SK-N-SH (cell line): ENCODE measurements at regions not wholly inside any gene's neighbourhood (a gene's known extent, or its start where the extent isn't known, plus 50 kb on each side); places are given as distances from the start of the nearest gene placed in this dataset.

ENCODE experiments used
- CTCF ChIA-PET: fragments of 300-600, 350-600 bp; formaldehyde crosslinking; extraction: SDS; loops from one replicate; lab custom pipeline; 2021; lab: Yijun Ruan, JAX
- POLR2A ChIA-PET: fragments of 350-600 bp; sonication (Branson Sonifier 250); formaldehyde crosslinking; extraction: SDS; loops from one replicate; lab custom pipeline; 2020; ENCODE audit warnings: antibody characterized with exemption, inconsistent platforms; lab: Yijun Ruan, JAX
- DNase-seq: peaks from one replicate; pipeline ENCODE4 v3.0.0; 2012
- H2AFZ ChIP-seq: fragments of 200-600 bp; sonication (generic); 2 replicates; pipeline ENCODE4 v1.8.1; 2016; ENCODE audit warnings: antibody characterized with exemption, mild to moderate bottlenecking, low read depth
- H3F3A ChIP-seq: fragments of 200-600 bp; sonication (generic); replicated peaks from 2 replicates; pipeline ENCODE3; 2016; ENCODE audit warnings: antibody characterized with exemption, mild to moderate bottlenecking; ENCODE audit not compliant: insufficient read depth
- H3K27ac ChIP-seq, 2 experiments: fragments of 200-500 bp in 1 of 2; fragments of 200-600 bp in 1 of 2; sonication (Bioruptor generic) in 1 of 2; sonication (generic), shearing (Covaris generic) in 1 of 2; 2 replicates each; pipeline versions ENCODE4 v1.5.1 to v1.6.1; 2014 to 2016; ENCODE audit warnings: low read depth in 2 of 2, inconsistent platforms in 1 of 2, low read length in 1 of 2, mild to moderate bottlenecking in 1 of 2, mixed read lengths in 1 of 2
- H3K27me3 ChIP-seq: fragments of 200-600 bp; sonication (generic), shearing (Covaris generic); 2 replicates; pipeline ENCODE4 v1.6.1; 2016; ENCODE audit warnings: mixed run types; ENCODE audit not compliant: insufficient read depth
- H3K36me3 ChIP-seq, 2 experiments: fragments of 200-500 bp in 1 of 2; fragments of 200-600 bp in 1 of 2; sonication (Bioruptor generic) in 1 of 2; sonication (generic) in 1 of 2; replicated peaks in 1 of 2; 2 replicates each; pipeline versions ENCODE3 to v1.5.1; 2014 to 2016; ENCODE audit warnings: low read length in 1 of 2, mild to moderate bottlenecking in 1 of 2; ENCODE audit not compliant: insufficient read depth in 2 of 2, control insufficient read depth in 1 of 2
- H3K4me1 ChIP-seq, 2 experiments: fragments of 200-500 bp in 1 of 2; fragments of 200-600 bp in 1 of 2; sonication (Bioruptor generic) in 1 of 2; sonication (generic), shearing (Covaris generic) in 1 of 2; 2 replicates each; pipeline versions ENCODE4 v1.5.1 to v1.6.1; 2014 to 2016; ENCODE audit warnings: low read depth in 1 of 2, low read length in 1 of 2, mixed run types in 1 of 2; ENCODE audit not compliant: insufficient read depth in 2 of 2, control insufficient read depth in 1 of 2
- H3K4me2 ChIP-seq: fragments of 200-600 bp; sonication (generic), shearing (Covaris generic); 2 replicates; pipeline ENCODE4 v1.6.1; 2017; ENCODE audit warnings: mixed run types
- H3K4me3 ChIP-seq, 2 experiments: fragments of 200-500 bp in 1 of 2; fragments of 200-600 bp in 1 of 2; sonication (Bioruptor generic) in 1 of 2; sonication (generic), shearing (Covaris generic) in 1 of 2; 2 replicates each; pipeline versions ENCODE4 v1.5.1 to v1.8.1; 2014 to 2016; ENCODE audit warnings: low read depth in 2 of 2, inconsistent platforms in 1 of 2, low read length in 1 of 2, mild to moderate bottlenecking in 1 of 2, mixed read lengths in 1 of 2, moderate library complexity in 1 of 2
- H3K79me2 ChIP-seq: fragments of 200-600 bp; sonication (generic); 2 replicates; pipeline ENCODE4 v1.8.1; 2017; ENCODE audit warnings: mild to moderate bottlenecking; ENCODE audit not compliant: insufficient read depth
- H3K9ac ChIP-seq: fragments of 200-600 bp; sonication (generic); 2 replicates; pipeline ENCODE4 v1.6.1; 2017; ENCODE audit warnings: mixed run types
- H3K9me2 ChIP-seq: fragments of 200-600 bp; sonication (generic); 2 replicates; pipeline ENCODE4 v1.6.1; 2017; ENCODE audit warnings: mixed run types
- H3K9me3 ChIP-seq: fragments of 200-600 bp; sonication (generic); 2 replicates; pipeline ENCODE4 v1.6.1; 2017; ENCODE audit warnings: mixed run types, mild to moderate bottlenecking, moderate library complexity
- H4K20me1 ChIP-seq: fragments of 200-600 bp; sonication (generic); 2 replicates; pipeline ENCODE4 v1.6.1; 2017; ENCODE audit warnings: mild to moderate bottlenecking, mixed run types; ENCODE audit not compliant: insufficient read depth
- EZH2phosphoT487 ChIP-seq: fragments of 200-600 bp; sonication (generic); IDR thresholded peaks from 2 replicates; pipeline ENCODE4 v1.6.1; 2017; ENCODE audit warnings: low read depth, mixed run types, mild to moderate bottlenecking, antibody characterized with exemption, moderate library complexity, borderline replicate concordance
- FOSL2 ChIP-seq: IDR thresholded peaks from 2 replicates; pipeline ENCODE4 v1.4.0; 2012; ENCODE audit warnings: low read depth, mild to moderate bottlenecking, moderate library complexity, borderline replicate concordance
- FOXM1 ChIP-seq: IDR thresholded peaks from 2 replicates; pipeline ENCODE4 v1.4.0; 2012; ENCODE audit warnings: low read depth, mild to moderate bottlenecking
- GABPA ChIP-seq: IDR thresholded peaks from 2 replicates; pipeline ENCODE4 v1.4.0; 2012; ENCODE audit warnings: low read depth, mild to moderate bottlenecking
- MEF2A ChIP-seq: IDR thresholded peaks from 2 replicates; pipeline ENCODE4 v1.4.0; 2012; ENCODE audit warnings: low read depth, borderline replicate concordance
- MXI1 ChIP-seq: IDR thresholded peaks from 2 replicates; pipeline ENCODE4 v1.6.1; 2012; ENCODE audit warnings: mild to moderate bottlenecking, low read depth, low read length, improper control_type of control experiment
- NFIC ChIP-seq: IDR thresholded peaks from 2 replicates; pipeline ENCODE4 v1.4.0; 2012; ENCODE audit warnings: borderline replicate concordance
- NRF1 ChIP-seq: IDR thresholded peaks from 2 replicates; pipeline ENCODE4 v1.6.1; 2012; ENCODE audit warnings: low read depth, mild to moderate bottlenecking, low read length
- POLR2AphosphoS5 ChIP-seq: IDR thresholded peaks from 2 replicates; pipeline ENCODE4 v1.6.1; 2012; ENCODE audit warnings: low read depth, low read length
- RAD21 ChIP-seq: IDR thresholded peaks from 2 replicates; pipeline ENCODE4 v1.6.1; 2012; ENCODE audit warnings: mild to moderate bottlenecking, low read length
- RXRA ChIP-seq: IDR thresholded peaks from 2 replicates; pipeline ENCODE4 v1.4.0; 2012; ENCODE audit warnings: low read depth, mild to moderate bottlenecking, borderline replicate concordance
- SIN3A ChIP-seq: IDR thresholded peaks from 2 replicates; pipeline ENCODE4 v1.6.1; 2012; ENCODE audit warnings: low read depth, mild to moderate bottlenecking, low read length, moderate library complexity, borderline replicate concordance
- SMC3 ChIP-seq: IDR thresholded peaks from 2 replicates; pipeline ENCODE4 v1.6.1; 2012; ENCODE audit warnings: low read depth, low read length, improper control_type of control experiment
- TAF1 ChIP-seq: IDR thresholded peaks from 2 replicates; pipeline ENCODE4 v1.6.1; 2012; ENCODE audit warnings: low read depth, mild to moderate bottlenecking, low read length, moderate library complexity, borderline replicate concordance
- TCF12 ChIP-seq: IDR thresholded peaks from 2 replicates; pipeline ENCODE4 v1.4.0; 2012
- TEAD4 ChIP-seq: IDR thresholded peaks from 2 replicates; pipeline ENCODE4 v1.4.0; 2012; ENCODE audit warnings: mild to moderate bottlenecking, borderline replicate concordance; ENCODE audit not compliant: insufficient read depth
- YY1 ChIP-seq: IDR thresholded peaks from 2 replicates; pipeline ENCODE4 v1.4.0; 2012; ENCODE audit warnings: low read depth, mild to moderate bottlenecking
- WGBS: methylation state at CpG from one replicate; pipeline ENCODE4 v1.1.6; 2017; ENCODE audit warnings: low lambda C conversion rate; 5-methylcytosine and 5-hydroxymethylcytosine counted together
- TF ChIP-seq, protein P1 (sequence below): IDR thresholded peaks from 2 replicates; pipeline ENCODE4 v1.4.0; 2012; ENCODE audit warnings: low read depth, borderline replicate concordance
- TF ChIP-seq, protein P2 (sequence below): IDR thresholded peaks from 2 replicates; pipeline ENCODE4; 2012
- TF ChIP-seq, protein P3 (sequence below): fragments of 200-600 bp; sonication (generic); IDR thresholded peaks from 2 replicates; pipeline ENCODE4 v1.6.1; 2017; ENCODE audit warnings: antibody characterized with exemption, mild to moderate bottlenecking, moderate library complexity

DNA sequence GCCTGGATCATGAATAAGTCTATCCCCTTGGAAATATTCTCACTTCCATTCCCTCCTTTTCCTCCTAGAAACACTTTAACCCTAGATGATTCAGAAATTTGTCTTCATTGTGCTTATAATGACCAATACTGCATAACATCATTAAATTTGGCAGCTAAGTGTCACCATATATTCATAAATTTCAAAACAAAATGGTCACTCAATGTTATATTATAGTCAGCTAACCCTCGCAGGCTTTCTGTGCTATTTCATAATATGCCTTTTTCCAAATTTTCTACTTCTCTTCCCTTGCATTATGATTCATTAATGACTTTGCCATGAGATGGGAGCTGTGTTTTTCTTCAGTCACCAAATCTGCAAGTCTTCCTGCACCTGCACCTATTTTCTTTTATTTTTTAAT, 308.3 kb upstream of the AKR1E2 start:
- no peak overlapping the region for H3K27ac ChIP-seq
- H3K4me1 ChIP-seq, result no peaks in the 10 kb centered on the region; a peak in 1 of 4 replicates
- ChIA-PET CTCF (no interaction called here), POLR2A (no interaction called here)
- no peak for DNase-seq
- H3K36me3 ChIP-seq, result no peaks in the 10 kb centered on the region
- WGBS, result 86% methylated on average over 1 of the region's 1 CpG
- no peaks in the 10 kb centered on the region for H3K9me2 ChIP-seq
- H3K79me2 ChIP-seq, result no peaks in the 10 kb centered on the region
- TF ChIP-seq, protein P1, sequence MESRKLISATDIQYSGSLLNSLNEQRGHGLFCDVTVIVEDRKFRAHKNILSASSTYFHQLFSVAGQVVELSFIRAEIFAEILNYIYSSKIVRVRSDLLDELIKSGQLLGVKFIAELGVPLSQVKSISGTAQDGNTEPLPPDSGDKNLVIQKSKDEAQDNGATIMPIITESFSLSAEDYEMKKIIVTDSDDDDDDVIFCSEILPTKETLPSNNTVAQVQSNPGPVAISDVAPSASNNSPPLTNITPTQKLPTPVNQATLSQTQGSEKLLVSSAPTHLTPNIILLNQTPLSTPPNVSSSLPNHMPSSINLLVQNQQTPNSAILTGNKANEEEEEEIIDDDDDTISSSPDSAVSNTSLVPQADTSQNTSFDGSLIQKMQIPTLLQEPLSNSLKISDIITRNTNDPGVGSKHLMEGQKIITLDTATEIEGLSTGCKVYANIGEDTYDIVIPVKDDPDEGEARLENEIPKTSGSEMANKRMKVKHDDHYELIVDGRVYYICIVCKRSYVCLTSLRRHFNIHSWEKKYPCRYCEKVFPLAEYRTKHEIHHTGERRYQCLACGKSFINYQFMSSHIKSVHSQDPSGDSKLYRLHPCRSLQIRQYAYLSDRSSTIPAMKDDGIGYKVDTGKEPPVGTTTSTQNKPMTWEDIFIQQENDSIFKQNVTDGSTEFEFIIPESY, result no peak
- TF ChIP-seq TCF12, result no peak
- no peak for TF ChIP-seq RXRA
- no peak for TF ChIP-seq TEAD4
- no peak for TF ChIP-seq GABPA
- no peak for TF ChIP-seq FOSL2
- TF ChIP-seq TAF1, result no peak
- TF ChIP-seq MXI1, result no peak
- no peak for TF ChIP-seq NFIC
- no peak for TF ChIP-seq SMC3
- no peak for TF ChIP-seq FOXM1
- TF ChIP-seq, protein P2, sequence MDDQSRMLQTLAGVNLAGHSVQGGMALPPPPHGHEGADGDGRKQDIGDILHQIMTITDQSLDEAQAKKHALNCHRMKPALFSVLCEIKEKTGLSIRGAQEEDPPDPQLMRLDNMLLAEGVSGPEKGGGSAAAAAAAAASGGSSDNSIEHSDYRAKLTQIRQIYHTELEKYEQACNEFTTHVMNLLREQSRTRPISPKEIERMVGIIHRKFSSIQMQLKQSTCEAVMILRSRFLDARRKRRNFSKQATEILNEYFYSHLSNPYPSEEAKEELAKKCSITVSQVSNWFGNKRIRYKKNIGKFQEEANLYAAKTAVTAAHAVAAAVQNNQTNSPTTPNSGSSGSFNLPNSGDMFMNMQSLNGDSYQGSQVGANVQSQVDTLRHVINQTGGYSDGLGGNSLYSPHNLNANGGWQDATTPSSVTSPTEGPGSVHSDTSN, result no peak
- H3K4me3 ChIP-seq, result no peak overlapping the region
- H2AFZ ChIP-seq, result no peak overlapping the region
- no peaks in the 10 kb centered on the region for H3K9me3 ChIP-seq
- H4K20me1 ChIP-seq, result no peaks in the 10 kb centered on the region
- H3K27me3 ChIP-seq, result no peaks in the 10 kb centered on the region
- H3F3A ChIP-seq, result no peaks in the 10 kb centered on the region
- no peak overlapping the region for H3K9ac ChIP-seq
- no peak overlapping the region for H3K4me2 ChIP-seq

DNA sequence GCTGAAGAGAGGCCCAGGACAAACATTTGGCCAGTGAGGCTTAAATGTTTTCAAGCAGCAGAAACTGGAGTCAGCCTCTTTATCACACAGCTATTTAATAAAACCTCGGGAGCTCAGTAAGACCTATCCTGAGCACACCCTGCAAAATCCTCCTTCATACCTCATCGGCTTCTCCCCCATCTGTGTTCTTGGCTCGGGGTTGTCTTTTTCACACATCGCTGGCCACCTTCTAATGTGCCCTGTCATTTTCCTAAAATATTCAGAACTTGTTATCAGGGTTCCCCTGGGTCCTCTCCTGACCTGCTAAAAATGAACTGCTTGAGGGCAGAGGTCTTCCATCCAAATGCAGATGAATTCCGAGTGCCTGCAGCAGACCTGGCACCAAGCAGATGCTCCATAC, 310.3 kb upstream of the AKR1E2 start:
- Histone ChIP-seq H3K27ac (no peak overlapping the region), H3K9me2 (no peaks in the 10 kb centered on the region), H3K4me2 (no peak overlapping the region), H3K79me2 (no peaks in the 10 kb centered on the region), H3K9me3 (no peaks in the 10 kb centered on the region), H4K20me1 (no peaks in the 10 kb centered on the region), H3K9ac (no peak overlapping the region), H3K36me3 (no peaks in the 10 kb centered on the region), H3K27me3 (no peaks in the 10 kb centered on the region), H2AFZ (no peak overlapping the region), H3F3A (no peaks in the 10 kb centered on the region), H3K4me3 (no peak overlapping the region), H3K4me1 (peaks cover 0 to 3% of the 10 kb centered on the region in 2 experiments; a peak in 2 of 4 replicates)
- 85% methylated on average over 4 of the region's 5 CpGs for WGBS
- ChIA-PET CTCF (no interaction called here), POLR2A (no interaction called here)
- DNase-seq, result no peak
- TF ChIP-seq MEF2A, result no peak
- no peak for TF ChIP-seq RAD21
- no peak for TF ChIP-seq FOXM1
- no peak for TF ChIP-seq RXRA
- no peak for TF ChIP-seq POLR2AphosphoS5
- no peak for TF ChIP-seq YY1
- TF ChIP-seq, protein P3, sequence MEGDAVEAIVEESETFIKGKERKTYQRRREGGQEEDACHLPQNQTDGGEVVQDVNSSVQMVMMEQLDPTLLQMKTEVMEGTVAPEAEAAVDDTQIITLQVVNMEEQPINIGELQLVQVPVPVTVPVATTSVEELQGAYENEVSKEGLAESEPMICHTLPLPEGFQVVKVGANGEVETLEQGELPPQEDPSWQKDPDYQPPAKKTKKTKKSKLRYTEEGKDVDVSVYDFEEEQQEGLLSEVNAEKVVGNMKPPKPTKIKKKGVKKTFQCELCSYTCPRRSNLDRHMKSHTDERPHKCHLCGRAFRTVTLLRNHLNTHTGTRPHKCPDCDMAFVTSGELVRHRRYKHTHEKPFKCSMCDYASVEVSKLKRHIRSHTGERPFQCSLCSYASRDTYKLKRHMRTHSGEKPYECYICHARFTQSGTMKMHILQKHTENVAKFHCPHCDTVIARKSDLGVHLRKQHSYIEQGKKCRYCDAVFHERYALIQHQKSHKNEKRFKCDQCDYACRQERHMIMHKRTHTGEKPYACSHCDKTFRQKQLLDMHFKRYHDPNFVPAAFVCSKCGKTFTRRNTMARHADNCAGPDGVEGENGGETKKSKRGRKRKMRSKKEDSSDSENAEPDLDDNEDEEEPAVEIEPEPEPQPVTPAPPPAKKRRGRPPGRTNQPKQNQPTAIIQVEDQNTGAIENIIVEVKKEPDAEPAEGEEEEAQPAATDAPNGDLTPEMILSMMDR, result no peak
- no peak for TF ChIP-seq GABPA
- TF ChIP-seq NRF1, result no peak
- no peak for TF ChIP-seq EZH2phosphoT487
- TF ChIP-seq SIN3A, result no peak
